HCT116 (cell line): ENCODE measurements at regions not wholly inside any gene's neighbourhood (a gene's known extent, or its start where the extent isn't known, plus 50 kb on each side); places are given as distances from the start of the nearest gene placed in this dataset.

Experiments used
- ATAC-seq: fragments of 200-7000 bp; cut with Tn5 transposase; 2 replicates; pipeline ENCODE4 v1.9.1; 2020; ENCODE audit warnings: mild to moderate bottlenecking, moderate library complexity
- BruUV-seq: library from RNA; stranded (reverse); fragments of 400-500 nt; replicated peaks from 2 replicates; lab custom pipeline; 2021; lab: Mats Ljungman, UMichigan
- CTCF ChIA-PET: fragments of 300-600 bp; sonication (Branson Sonifier 250); formaldehyde crosslinking; loops from one replicate; lab custom pipeline; 2021; ENCODE audit warnings: antibody characterized with exemption; lab: Charles Lee
- POLR2A ChIA-PET: fragments of 300-600, 350-600 bp; sonication (Branson Sonifier 250); formaldehyde crosslinking; loops from one replicate; lab custom pipeline; 2021; ENCODE audit warnings: antibody characterized with exemption; lab: Charles Lee
- RAD21 ChIA-PET, 2 experiments: fragments of 300-600 bp; sonication (Branson Sonifier 250); formaldehyde crosslinking; loops; one replicate each; lab custom pipeline; 2023; ENCODE audit warnings: low total read pairs in 2 of 2; ENCODE audit not compliant: uncharacterized antibody in 2 of 2, unreplicated experiment in 2 of 2, low non-redundant PET in 1 of 2; lab: Charles Lee
- DNase-seq: peaks from one replicate; pipeline ENCODE4 v3.0.0-alpha.2; 2010; ENCODE audit warnings: low read depth, low spot score
- H2AFZ ChIP-seq: fragments of 200-600 bp; shearing (Covaris generic), sonication (generic); 2 replicates; pipeline ENCODE4 v1.6.1; 2017; ENCODE audit warnings: low read depth, mixed run types, mixed read lengths, antibody characterized with exemption, low read length; ENCODE audit not compliant: poor library complexity, severe bottlenecking
- H3K27ac ChIP-seq: 2 replicates; pipeline ENCODE4 v1.5.1; 2012; ENCODE audit warnings: low read depth, low read length
- H3K27me3 ChIP-seq: fragments of 200-600 bp; sonication (generic); 2 replicates; pipeline ENCODE4 v1.6.1; 2016; ENCODE audit warnings: mixed run types, low read length, mixed read lengths; ENCODE audit not compliant: insufficient read depth
- H3K36me3 ChIP-seq, 2 experiments: fragments of 200-500 bp in 1 of 2; fragments of 200-600 bp in 1 of 2; sonication (Bioruptor generic) in 1 of 2; sonication (generic) in 1 of 2; 2 replicates each; pipeline versions ENCODE4 v1.5.1 to v1.6.1; 2014 to 2016; ENCODE audit warnings: low read length in 2 of 2, inconsistent platforms in 1 of 2, mixed read lengths in 1 of 2, mixed run types in 1 of 2; ENCODE audit not compliant: insufficient read depth in 2 of 2, control insufficient read depth in 1 of 2
- H3K4me1 ChIP-seq, 2 experiments: fragments of 200-600 bp in 1 of 2; sonication (generic) in 1 of 2; 2 replicates each; pipeline versions ENCODE4 v1.5.1 to v1.6.1; 2012 to 2017; ENCODE audit warnings: low read length in 2 of 2, inconsistent platforms in 1 of 2, mild to moderate bottlenecking in 1 of 2, mixed read lengths in 1 of 2, mixed run types in 1 of 2, moderate library complexity in 1 of 2; ENCODE audit not compliant: insufficient read depth in 2 of 2, control insufficient read depth in 1 of 2
- H3K4me2 ChIP-seq: fragments of 200-600 bp; sonication (generic); 2 replicates; pipeline ENCODE4 v1.6.1; 2017; ENCODE audit warnings: mixed run types, low read length, mixed read lengths
- H3K4me3 ChIP-seq, 2 experiments: fragments of 200-600 bp in 1 of 2; sonication (generic) in 1 of 2; replicated peaks in 1 of 2; 2 replicates each; pipeline ENCODE4 v1.5.1; 2011 to 2016; ENCODE audit warnings: low read length in 2 of 2, control low read depth in 1 of 2, low read depth in 1 of 2, mild to moderate bottlenecking in 1 of 2, mixed read lengths in 1 of 2, mixed run types in 1 of 2
- H3K79me2 ChIP-seq: fragments of 200-600 bp; sonication (generic); 2 replicates; pipeline ENCODE4 v1.6.1; 2017; ENCODE audit warnings: mild to moderate bottlenecking, mixed run types, low read length, moderate library complexity, mixed read lengths; ENCODE audit not compliant: insufficient read depth
- H3K9ac ChIP-seq: fragments of 200-600 bp; sonication (generic); 2 replicates; pipeline ENCODE4 v1.6.1; 2016; ENCODE audit warnings: low read length, mixed read lengths
- H3K9me2 ChIP-seq: fragments of 200-600 bp; sonication (generic), shearing (Covaris generic); 2 replicates; pipeline ENCODE4 v1.6.1; 2017; ENCODE audit warnings: mixed run types, mild to moderate bottlenecking, moderate library complexity; ENCODE audit not compliant: insufficient read depth
- H3K9me3 ChIP-seq, 2 experiments: fragments of 200-500 bp in 1 of 2; fragments of 200-600 bp in 1 of 2; sonication (Bioruptor generic) in 1 of 2; sonication (generic) in 1 of 2; 2 replicates each; pipeline ENCODE4 v1.6.1; 2014 to 2017; ENCODE audit warnings: low read length in 2 of 2, mixed read lengths in 2 of 2, inconsistent platforms in 1 of 2, low read depth in 1 of 2, mild to moderate bottlenecking in 1 of 2, mixed run types in 1 of 2, moderate library complexity in 1 of 2; ENCODE audit not compliant: control insufficient read depth in 1 of 2, insufficient read depth in 1 of 2
- H4K20me1 ChIP-seq: fragments of 200-600 bp; sonication (generic), shearing (Covaris generic); 2 replicates; pipeline ENCODE4 v1.6.1; 2017; ENCODE audit warnings: mixed run types, mild to moderate bottlenecking, moderate library complexity; ENCODE audit not compliant: insufficient read depth
- CBX3 ChIP-seq: IDR thresholded peaks from 2 replicates; pipeline ENCODE4 v1.6.1; 2012; ENCODE audit warnings: low read depth
- CEBPB ChIP-seq: IDR thresholded peaks from 2 replicates; pipeline ENCODE4 v1.6.1; 2012; ENCODE audit warnings: low read depth
- EGR1 ChIP-seq: IDR thresholded peaks from 2 replicates; pipeline ENCODE4 v1.6.1; 2012; ENCODE audit warnings: low read depth
- ELF1 ChIP-seq: IDR thresholded peaks from 2 replicates; pipeline ENCODE4 v1.6.1; 2012; ENCODE audit warnings: low read depth, borderline replicate concordance
- FOSL1 ChIP-seq: IDR thresholded peaks from 2 replicates; pipeline ENCODE4 v1.6.1; 2012; ENCODE audit warnings: low read depth
- POLR2A ChIP-seq: IDR thresholded peaks from 2 replicates; pipeline ENCODE4 v1.7.0; 2011; ENCODE audit warnings: borderline replicate concordance; ENCODE audit not compliant: insufficient read depth, insufficient read length; ENCODE audit errors: extremely low read depth
- POLR2AphosphoS5 ChIP-seq: IDR thresholded peaks from 2 replicates; pipeline ENCODE4 v1.6.1; 2011; ENCODE audit warnings: mild to moderate bottlenecking, low read depth, low read length, moderate library complexity
- RAD21 ChIP-seq: IDR thresholded peaks from 2 replicates; pipeline ENCODE4 v1.6.1; 2012; ENCODE audit warnings: low read depth, mild to moderate bottlenecking
- SIN3A ChIP-seq: IDR thresholded peaks from 2 replicates; pipeline ENCODE4 v1.6.1; 2012; ENCODE audit warnings: low read depth
- SP1 ChIP-seq: IDR thresholded peaks from 2 replicates; pipeline ENCODE4 v1.6.1; 2012; ENCODE audit warnings: low read depth
- SRF ChIP-seq: IDR thresholded peaks from 2 replicates; pipeline ENCODE4 v1.6.1; 2012; ENCODE audit warnings: low read depth
- TCF7L2 ChIP-seq: IDR thresholded peaks from 2 replicates; pipeline ENCODE4 v1.7.0; 2011; ENCODE audit warnings: borderline replicate concordance, inconsistent platforms; ENCODE audit not compliant: insufficient read depth, insufficient read length; ENCODE audit errors: extremely low read depth
- YY1 ChIP-seq: IDR thresholded peaks from 2 replicates; pipeline ENCODE4 v1.6.1; 2011; ENCODE audit warnings: low read length, low read depth, moderate library complexity, mild to moderate bottlenecking; ENCODE audit not compliant: insufficient replicate concordance; ENCODE audit errors: extremely low read depth
- ZFX ChIP-seq: fragments of 450-650 bp; IDR thresholded peaks from 2 replicates; pipeline ENCODE4 v1.6.1; 2017
- intact Hi-C: fragments of 100-400 bp; cut with micrococcal nuclease; formaldehyde crosslinking; loops from 2 replicates; pipeline ENCODE4 v1.10.0; 2022
- TF ChIP-seq, protein P1 (sequence below): IDR thresholded peaks from 2 replicates; pipeline ENCODE4 v1.6.1; 2012
- TF ChIP-seq, protein P2 (sequence below), 3 experiments: fragments of 200-600 bp in 1 of 3; sonication (generic) in 1 of 3; IDR thresholded peaks in 2 of 3; conservative IDR thresholded peaks in 1 of 3; 2 replicates each; pipeline ENCODE4 v1.5.1; 2012 to 2017; ENCODE audit warnings: low read depth in 2 of 3, low read length in 2 of 3, antibody characterized with exemption in 1 of 3, borderline replicate concordance in 1 of 3, control low read depth in 1 of 3, mild to moderate bottlenecking in 1 of 3, mixed read lengths in 1 of 3, mixed run types in 1 of 3, moderate library complexity in 1 of 3; ENCODE audit not compliant: insufficient read depth in 1 of 3

DNA sequence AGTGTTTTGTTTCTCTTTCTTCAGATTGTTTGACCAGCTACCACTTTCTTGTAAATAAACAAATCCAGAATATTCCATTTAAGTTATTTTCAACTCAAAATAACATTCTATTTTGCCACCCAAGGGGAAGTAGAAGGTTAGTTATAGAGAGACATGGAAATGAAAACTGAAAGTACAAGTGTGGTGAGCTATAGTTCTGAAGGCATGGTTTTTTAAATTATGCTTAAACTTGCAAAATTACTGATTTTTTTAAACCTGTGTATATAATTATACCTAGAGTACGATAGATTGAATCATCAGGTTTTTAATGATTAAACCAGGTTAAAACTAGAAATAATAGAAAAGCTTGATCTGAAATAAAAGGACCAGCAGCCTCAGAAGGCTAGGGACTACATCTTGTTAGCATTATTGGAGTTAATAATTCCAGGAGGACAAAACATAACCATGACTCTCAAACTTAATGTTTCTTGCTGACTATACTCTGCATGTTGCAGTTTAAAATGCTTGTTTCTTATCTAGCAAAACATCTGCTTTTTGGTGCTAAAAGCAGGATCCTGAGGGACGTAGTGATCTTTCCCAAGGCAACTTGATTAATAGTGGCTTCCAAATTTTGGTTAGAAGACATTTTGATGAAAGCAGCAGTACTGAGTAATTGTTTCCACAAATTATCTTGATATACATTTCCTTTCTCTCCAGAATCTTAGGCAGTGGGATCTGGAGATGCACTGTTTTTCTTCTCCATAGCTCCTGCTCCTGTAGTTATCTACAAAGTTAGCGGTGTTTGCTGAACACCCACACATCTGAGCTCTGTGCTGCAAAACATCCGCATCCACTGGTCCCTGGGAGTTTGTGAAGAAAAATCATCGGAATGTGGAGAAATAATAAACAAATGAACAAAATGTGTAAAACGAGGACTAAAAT is 327.2 kb upstream of the PKDCC start:
- Histone ChIP-seq H4K20me1 (no peaks in the 10 kb centered on the region), H3K79me2 (no peaks in the 10 kb centered on the region), H3K4me3 (no peak overlapping the region), H3K9me3 (no peaks in the 10 kb centered on the region), H3K36me3 (no peaks in the 10 kb centered on the region), H3K27ac (no peak overlapping the region), H3K9me2 (no peaks in the 10 kb centered on the region), H3K9ac (no peak overlapping the region), H3K27me3 (no peaks in the 10 kb centered on the region), H3K4me2 (no peak overlapping the region), H2AFZ (no peak overlapping the region), H3K4me1 (no peaks in the 10 kb centered on the region)
- ATAC-seq: no peak
- intact Hi-C loops: no loop called here
- no peak for TF ChIP-seq RAD21
- no peak for TF ChIP-seq ELF1
- no peak for TF ChIP-seq CBX3
- no peak for TF ChIP-seq EGR1
- TF ChIP-seq TCF7L2: no peak
- no peak for TF ChIP-seq FOSL1
- POLR2A ChIA-PET: interaction anchor here (0.6 kb wide), 1 partner anchor 88 kb away, joined by 3 read pairs; no protein-coding TSS in a partner anchor
- no peak for DNase-seq
- RAD21 ChIA-PET: no interaction called here
- BruUV-seq: no TSS peak
- CTCF ChIA-PET: interaction anchor here (1.7 kb wide), 1 partner anchor 21 kb away, joined by 3 read pairs; no protein-coding TSS in a partner anchor

DNA sequence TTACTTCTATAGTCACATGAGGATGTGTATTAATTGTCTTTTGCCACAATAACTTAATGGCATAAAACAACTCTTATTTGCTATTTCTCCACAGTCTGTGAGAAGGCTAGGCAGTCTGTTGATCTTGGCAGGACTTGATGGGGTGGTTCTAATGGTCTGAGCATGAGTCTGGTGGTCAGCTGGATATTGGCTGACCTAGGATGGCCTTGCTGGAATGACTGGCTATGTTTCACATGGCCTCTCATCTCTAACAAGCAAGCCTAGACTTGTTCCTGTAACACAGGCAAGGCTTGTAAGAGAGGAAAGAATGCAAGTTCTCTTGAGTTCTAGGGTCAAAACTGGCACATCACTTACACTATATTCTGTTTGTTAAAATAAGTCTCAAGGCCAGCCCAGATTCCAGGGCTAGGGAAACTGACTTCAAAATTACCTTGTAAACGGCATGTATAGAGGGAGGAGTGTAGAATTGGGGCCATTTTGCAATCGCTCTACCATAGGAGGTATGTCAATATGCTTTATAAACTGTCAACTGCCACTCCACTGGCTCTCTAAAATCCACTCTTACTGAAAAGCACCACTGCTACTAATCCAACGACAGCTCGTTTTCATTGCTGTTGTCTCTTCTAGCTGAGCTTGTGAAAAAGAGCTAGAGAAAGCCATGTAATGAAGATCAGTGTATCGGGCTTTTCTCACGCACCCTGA is 325.0 kb upstream of the PKDCC start:
- Histone ChIP-seq H4K20me1 (no peaks in the 10 kb centered on the region), H3K27me3 (no peaks in the 10 kb centered on the region), H2AFZ (no peak overlapping the region), H3K4me1 (no peaks in the 10 kb centered on the region), H3K4me3 (no peak overlapping the region), H3K4me2 (no peak overlapping the region), H3K36me3 (no peaks in the 10 kb centered on the region), H3K27ac (no peak overlapping the region), H3K9me2 (no peaks in the 10 kb centered on the region), H3K9ac (no peak overlapping the region), H3K9me3 (no peaks in the 10 kb centered on the region), H3K79me2 (no peaks in the 10 kb centered on the region)
- CTCF ChIA-PET: no interaction called here
- no TSS peak for BruUV-seq
- RAD21 ChIA-PET: no interaction called here
- no peak for DNase-seq
- POLR2A ChIA-PET: no interaction called here
- intact Hi-C loops: no loop called here
- ATAC-seq: no peak
- TF ChIP-seq SIN3A (no peak), SP1 (no peak), CEBPB (no peak), POLR2A (no peak), ZFX (no peak), POLR2AphosphoS5 (no peak), RAD21 (no peak), SRF (no peak), ELF1 (no peak), CBX3 (no peak), YY1 (no peak)
- TF ChIP-seq, protein P1, sequence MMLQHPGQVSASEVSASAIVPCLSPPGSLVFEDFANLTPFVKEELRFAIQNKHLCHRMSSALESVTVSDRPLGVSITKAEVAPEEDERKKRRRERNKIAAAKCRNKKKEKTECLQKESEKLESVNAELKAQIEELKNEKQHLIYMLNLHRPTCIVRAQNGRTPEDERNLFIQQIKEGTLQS: no peak
- TF ChIP-seq, protein P2, sequence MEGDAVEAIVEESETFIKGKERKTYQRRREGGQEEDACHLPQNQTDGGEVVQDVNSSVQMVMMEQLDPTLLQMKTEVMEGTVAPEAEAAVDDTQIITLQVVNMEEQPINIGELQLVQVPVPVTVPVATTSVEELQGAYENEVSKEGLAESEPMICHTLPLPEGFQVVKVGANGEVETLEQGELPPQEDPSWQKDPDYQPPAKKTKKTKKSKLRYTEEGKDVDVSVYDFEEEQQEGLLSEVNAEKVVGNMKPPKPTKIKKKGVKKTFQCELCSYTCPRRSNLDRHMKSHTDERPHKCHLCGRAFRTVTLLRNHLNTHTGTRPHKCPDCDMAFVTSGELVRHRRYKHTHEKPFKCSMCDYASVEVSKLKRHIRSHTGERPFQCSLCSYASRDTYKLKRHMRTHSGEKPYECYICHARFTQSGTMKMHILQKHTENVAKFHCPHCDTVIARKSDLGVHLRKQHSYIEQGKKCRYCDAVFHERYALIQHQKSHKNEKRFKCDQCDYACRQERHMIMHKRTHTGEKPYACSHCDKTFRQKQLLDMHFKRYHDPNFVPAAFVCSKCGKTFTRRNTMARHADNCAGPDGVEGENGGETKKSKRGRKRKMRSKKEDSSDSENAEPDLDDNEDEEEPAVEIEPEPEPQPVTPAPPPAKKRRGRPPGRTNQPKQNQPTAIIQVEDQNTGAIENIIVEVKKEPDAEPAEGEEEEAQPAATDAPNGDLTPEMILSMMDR (IDR thresholded peaks at IDR 0.05 in 2 of 3, conservative IDR thresholded peaks at IDR 0.05 in 1 of 3; ENCODE audit: borderline replicate concordance in 1 of 3, insufficient read depth in 1 of 3, low read depth in 2 of 3, low read length in 2 of 3): no peak
